HFFc6 (cell line): ENCODE measurements at regions not wholly inside any gene's neighbourhood (a gene's known extent, or its start where the extent isn't known, plus 50 kb on each side); places are given as distances from the start of the nearest gene placed in this dataset.

Experiments used
- DNase-seq: peaks from one replicate; pipeline ENCODE4 v3.0.0-alpha.2; 2018
- H3K27ac Mint-ChIP-seq: 2 replicates; pipeline ENCODE4 v1.8.0; 2020; ENCODE audit warnings: mild to moderate bottlenecking, mixed read lengths
- H3K27me3 Mint-ChIP-seq: 2 replicates; pipeline ENCODE4 v1.8.0; 2021; ENCODE audit warnings: mild to moderate bottlenecking, moderate library complexity, mixed read lengths; ENCODE audit not compliant: insufficient read depth
- H3K36me3 Mint-ChIP-seq: 2 replicates; pipeline ENCODE4 v1.8.0; 2021; ENCODE audit warnings: low read depth, mixed read lengths
- H3K4me1 Mint-ChIP-seq: 2 replicates; pipeline ENCODE4 v1.8.0; 2020; ENCODE audit warnings: low read depth, mixed read lengths
- H3K4me3 Mint-ChIP-seq: 2 replicates; pipeline ENCODE4 v1.8.0; 2020; ENCODE audit warnings: mild to moderate bottlenecking, moderate library complexity, mixed read lengths
- H3K9me3 Mint-ChIP-seq: 2 replicates; pipeline ENCODE4 v1.8.0; 2020; ENCODE audit warnings: mild to moderate bottlenecking, mixed read lengths
- CTCF ChIP-seq: fragments of 200-600 bp; sonication (generic); IDR thresholded peaks from 2 replicates; pipeline ENCODE4 v1.5.0; 2021; ENCODE audit warnings: antibody characterized with exemption, mild to moderate bottlenecking

- no peaks in the 10 kb centered on the region for H3K36me3 Mint-ChIP-seq
- H3K9me3 Mint-ChIP-seq, result no peaks in the 10 kb centered on the region
- no peak overlapping the region for H3K4me3 Mint-ChIP-seq
- H3K27me3 Mint-ChIP-seq, result peaks cover 42% of the 10 kb centered on the region
- peak; percentile 76 for DNase-seq
- H3K27ac Mint-ChIP-seq, result no peak overlapping the region
- peaks cover 22% of the 10 kb centered on the region for H3K4me1 Mint-ChIP-seq
- peak; percentile 86 for TF ChIP-seq CTCF
Observed at GRCh38 chr11:119479685-119480275, 56.8 kb upstream of the THY1 start.

- Mint-ChIP-seq H3K4me3 (no peak overlapping the region), H3K4me1 (peaks cover 25% of the 10 kb centered on the region), H3K9me3 (no peaks in the 10 kb centered on the region), H3K36me3 (no peaks in the 10 kb centered on the region), H3K27me3 (peaks cover 38% of the 10 kb centered on the region), H3K27ac (no peak overlapping the region)
- no peak for DNase-seq
- no peak for TF ChIP-seq CTCF
Observed at GRCh38 chr11:119478711-119479285, 55.8 kb upstream of the THY1 start.

- Mint-ChIP-seq H3K9me3 (no peaks in the 10 kb centered on the region), H3K27ac (no peak overlapping the region), H3K27me3 (peaks cover 31% of the 10 kb centered on the region), H3K4me1 (peaks cover 33% of the 10 kb centered on the region), H3K36me3 (no peaks in the 10 kb centered on the region), H3K4me3 (no peak overlapping the region)
- TF ChIP-seq CTCF, result no peak
- no peak for DNase-seq
Observed at GRCh38 chr11:119476666-119477331, 53.8 kb upstream of the THY1 start.

- Mint-ChIP-seq H3K27ac (no peak overlapping the region), H3K9me3 (no peaks in the 10 kb centered on the region), H3K4me3 (no peak overlapping the region), H3K36me3 (no peaks in the 10 kb centered on the region), H3K27me3 (peaks cover 29% of the 10 kb centered on the region), H3K4me1 (peaks cover 37% of the 10 kb centered on the region)
- TF ChIP-seq CTCF, result no peak
- no peak for DNase-seq
Observed at GRCh38 chr11:119476038-119476437, 53.1 kb upstream of the THY1 start.

GRCh38 chr11:119474682-119475596 lies 52.0 kb upstream of the THY1 start:
- H3K4me3 Mint-ChIP-seq, result peak overlapping the region; percentile 50
- peak; percentile 65 for DNase-seq
- no peaks in the 10 kb centered on the region for H3K36me3 Mint-ChIP-seq
- H3K4me1 Mint-ChIP-seq, result peaks cover 44% of the 10 kb centered on the region
- H3K9me3 Mint-ChIP-seq, result no peaks in the 10 kb centered on the region
- TF ChIP-seq CTCF, result peak; percentile 98
- H3K27ac Mint-ChIP-seq, result peak overlapping the region; percentile 71
- peaks cover 24% of the 10 kb centered on the region for H3K27me3 Mint-ChIP-seq
